ENCODE measurements at regions not wholly inside any gene's neighbourhood (a gene's known extent, or its start where the extent isn't known, plus 50 kb on each side); places are given as distances from the start of the nearest gene placed in this dataset.

DNA sequence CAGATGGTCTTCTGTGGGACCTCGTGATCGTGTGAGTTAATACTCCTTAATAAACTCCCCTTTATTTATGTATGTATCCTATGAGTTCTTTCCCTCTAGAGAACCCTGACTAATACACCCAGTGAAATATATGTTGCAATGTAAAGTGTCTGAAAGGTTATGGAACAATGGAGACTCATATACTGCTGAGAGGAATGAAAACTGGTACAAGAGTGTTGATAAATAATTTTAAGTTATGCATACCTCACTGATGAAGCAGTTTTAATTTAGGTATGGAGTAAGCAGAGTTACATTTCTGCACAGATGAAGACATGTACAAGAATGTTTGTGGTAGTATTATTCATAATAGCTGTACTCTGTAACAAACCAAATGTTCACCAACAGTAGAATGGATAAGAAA is 438.3 kb downstream of the TAF11L14 start:
- no peak overlapping the region for H3K9ac ChIP-seq (replicated peaks in 1 of 4; ENCODE audit: extremely low read depth in 1 of 4, low read depth in 3 of 4, low read length in 3 of 4)
- H2BK5ac ChIP-seq (ENCODE audit: low read depth, low read length): no peak overlapping the region
- no peaks in the 10 kb centered on the region for H3K36me3 ChIP-seq (ENCODE audit: control insufficient read depth in 2 of 4, insufficient read depth in 4 of 4, low read length in 3 of 4)
- H3K27ac ChIP-seq (ENCODE audit: low read depth, low read length): no peak overlapping the region
- H4K91ac ChIP-seq (replicated peaks; ENCODE audit: insufficient read length, low read length): no peak overlapping the region
- no peak overlapping the region for H4K8ac ChIP-seq (ENCODE audit: extremely low read depth, insufficient read depth, low read length)
- no peak overlapping the region for H2BK120ac ChIP-seq (replicated peaks; ENCODE audit: low read depth, low read length)
- no peak for DNase-seq (ENCODE audit: low read depth in 1 of 2, low spot score in 2 of 2)
- WGBS, 2 experiments (ENCODE audit: extremely low coverage in 1 of 2, insufficient coverage in 1 of 2, insufficient read length in 1 of 2, insufficient replicate concordance in 2 of 2, low coverage in 1 of 2, low lambda C conversion rate in 2 of 2, missing lambda C conversion rate in 1 of 2): 100% methylated on average over 2 of the region's 2 CpGs; no CpG with 5 or more reads in 1 of the 2 experiments
- H3K18ac ChIP-seq (ENCODE audit: extremely low read depth, low read length): no peak overlapping the region
- no peak overlapping the region for H2AFZ ChIP-seq (ENCODE audit: low read length)
- no peaks in the 10 kb centered on the region for H3K27me3 ChIP-seq (replicated peaks in 1 of 4; ENCODE audit: control insufficient read depth in 3 of 4, extremely low read depth in 1 of 4, insufficient read depth in 3 of 4, low read length in 3 of 4)
- H3K4me2 ChIP-seq (ENCODE audit: insufficient read depth in 1 of 2, low read depth in 2 of 2, low read length in 2 of 2): no peak overlapping the region
- no peak overlapping the region for H3K23ac ChIP-seq (ENCODE audit: insufficient read length)
- H3K79me2 ChIP-seq (ENCODE audit: control insufficient read depth in 1 of 2, insufficient read depth in 2 of 2, low read length in 2 of 2): no peaks in the 10 kb centered on the region
- no peak overlapping the region for H4K5ac ChIP-seq (ENCODE audit: insufficient read length, low read depth, low read length)
- no peak overlapping the region for H3K14ac ChIP-seq (ENCODE audit: insufficient read length)
- no peaks in the 10 kb centered on the region; the same call in 1 of the 2 replicates for H3K23me2 ChIP-seq (ENCODE audit: low read depth, low read length)
- H3K9me3 ChIP-seq (ENCODE audit: insufficient read depth in 2 of 2, low read depth in 1 of 2, low read length in 1 of 2): no peaks in the 10 kb centered on the region
- no peaks in the 10 kb centered on the region for H3K79me1 ChIP-seq (ENCODE audit: low read depth, low read length)
- H4K20me1 ChIP-seq (replicated peaks in 1 of 2; ENCODE audit: control insufficient read depth in 1 of 2, insufficient read depth in 2 of 2, low read length in 2 of 2): no peaks in the 10 kb centered on the region
- no peak for FAIRE-seq
- no peak overlapping the region for H3K4me3 ChIP-seq (ENCODE audit: extremely low read depth in 1 of 4, insufficient read depth in 2 of 4, low read depth in 3 of 4, low read length in 4 of 4)
- no peak overlapping the region for H2BK12ac ChIP-seq (ENCODE audit: low read depth, low read length)
- no peak for TF ChIP-seq SRF (IDR thresholded peaks at IDR 0.05; ENCODE audit: low read depth, low read length)
- H3K4ac ChIP-seq (replicated peaks; ENCODE audit: insufficient read length, low read depth, low read length): no peak overlapping the region
- H3K4me1 ChIP-seq (replicated peaks in 1 of 4; ENCODE audit: control insufficient read depth in 3 of 4, insufficient read depth in 4 of 4, low read length in 3 of 4): no peaks in the 10 kb centered on the region
- no peak overlapping the region for H2BK20ac ChIP-seq (ENCODE audit: low read length)
- H3K56ac ChIP-seq (replicated peaks; ENCODE audit: insufficient read length, low read depth, low read length): no peak overlapping the region
- ChIA-PET CTCF (ENCODE audit: partially characterized antibody) (no interaction called here), POLR2A (ENCODE audit: partially characterized antibody) (no interaction called here)
- no peak overlapping the region for H2BK15ac ChIP-seq (ENCODE audit: low read length)
- no peak overlapping the region for H2AK5ac ChIP-seq (ENCODE audit: low read depth, low read length)

Data from H1 (cell line).